ENCODE measurements at regions not wholly inside any gene's neighbourhood (a gene's known extent, or its start where the extent isn't known, plus 50 kb on each side); places are given as distances from the start of the nearest gene placed in this dataset.
A peak's percentile ranks its signal among the peaks of the same experiment; 100 is the strongest.

- Histone ChIP-seq H3K27ac (ENCODE audit: low read depth, low read length) (no peak overlapping the region), H4K91ac (ENCODE audit: low read depth, low read length) (no peak overlapping the region), H3K36me3 (ENCODE audit: control insufficient read depth in 1 of 2, insufficient read depth in 2 of 2, low read length in 2 of 2) (no peaks in the 10 kb centered on the region), H2BK120ac (ENCODE audit: insufficient read depth, low read length, poor library complexity) (no peak overlapping the region), H3K27me3 (ENCODE audit: insufficient read depth, low read length) (no peaks in the 10 kb centered on the region), H3K4me1 (ENCODE audit: control insufficient read depth in 1 of 2, insufficient read depth in 2 of 2, low read length in 2 of 2) (peaks cover 7 to 21% of the 10 kb centered on the region in 2 experiments), H2AK5ac (ENCODE audit: low read length) (no peak overlapping the region), H3K79me2 (ENCODE audit: control insufficient read depth, insufficient read depth, low read length, poor library complexity) (no peaks in the 10 kb centered on the region), H3K23ac (ENCODE audit: low read length) (no peak overlapping the region), H3K9ac (ENCODE audit: low read length) (no peak overlapping the region), H4K12ac (ENCODE audit: low read depth, low read length) (no peak overlapping the region), H3K79me1 (ENCODE audit: low read length) (peaks cover 3% of the 10 kb centered on the region), H3K4ac (ENCODE audit: low read depth, low read length) (no peak overlapping the region), H3K4me3 (ENCODE audit: low read depth, low read length) (no peak overlapping the region), H3K14ac (ENCODE audit: low read length) (no peak overlapping the region), H3K18ac (ENCODE audit: low read length) (no peak overlapping the region), H4K8ac (ENCODE audit: low read depth, low read length) (no peak overlapping the region), H2BK12ac (ENCODE audit: low read length) (no peak overlapping the region), H3K4me2 (ENCODE audit: low read length) (no peak overlapping the region), H3K9me3 (ENCODE audit: insufficient read depth, low read depth, low read length) (no peaks in the 10 kb centered on the region), H2BK5ac (ENCODE audit: low read depth, low read length, poor library complexity) (no peak overlapping the region), H2AFZ (ENCODE audit: insufficient read depth, low read length, poor library complexity) (no peak overlapping the region)
- no peak for DNase-seq
- WGBS (ENCODE audit: extremely low coverage, insufficient coverage, insufficient read length), result no CpG with 5 or more reads among the region's 9 CpGs
Observed at GRCh38 chr13:24625870-24626849, 54.0 kb upstream of the ATP12A start.

GRCh38 chr13:24627090-24627714, 53.0 kb upstream of the ATP12A start:
- H2BK5ac ChIP-seq (ENCODE audit: low read depth, low read length, poor library complexity), result no peak overlapping the region
- H2AK5ac ChIP-seq (ENCODE audit: low read length), result no peak overlapping the region
- no peak overlapping the region for H3K4me2 ChIP-seq (ENCODE audit: low read length)
- no peak overlapping the region for H3K23ac ChIP-seq (ENCODE audit: low read length)
- peak overlapping the region; percentile 18 for H4K8ac ChIP-seq (ENCODE audit: low read depth, low read length)
- no peak overlapping the region for H3K4ac ChIP-seq (ENCODE audit: low read depth, low read length)
- peak overlapping the region; percentile 44 for H4K91ac ChIP-seq (ENCODE audit: low read depth, low read length)
- H3K9me3 ChIP-seq (ENCODE audit: insufficient read depth, low read depth, low read length), result no peaks in the 10 kb centered on the region
- no peaks in the 10 kb centered on the region for H3K27me3 ChIP-seq (ENCODE audit: insufficient read depth, low read length)
- no peaks in the 10 kb centered on the region for H3K79me2 ChIP-seq (ENCODE audit: control insufficient read depth, insufficient read depth, low read length, poor library complexity)
- H3K9ac ChIP-seq (ENCODE audit: low read length), result no peak overlapping the region
- peaks cover 7 to 22% of the 10 kb centered on the region in 2 experiments for H3K4me1 ChIP-seq (ENCODE audit: control insufficient read depth in 1 of 2, insufficient read depth in 2 of 2, low read length in 2 of 2)
- peaks cover 3% of the 10 kb centered on the region for H3K79me1 ChIP-seq (ENCODE audit: low read length)
- H2BK120ac ChIP-seq (ENCODE audit: insufficient read depth, low read length, poor library complexity), result peak overlapping the region; percentile 34
- H3K14ac ChIP-seq (ENCODE audit: low read length), result peak overlapping the region; percentile 6
- WGBS (ENCODE audit: extremely low coverage, insufficient coverage, insufficient read length), result no CpG with 5 or more reads among the region's 25 CpGs
- H2BK12ac ChIP-seq (ENCODE audit: low read length), result peak overlapping the region; percentile 19
- H3K4me3 ChIP-seq (ENCODE audit: low read depth, low read length), result no peak overlapping the region
- no peak overlapping the region for H4K12ac ChIP-seq (ENCODE audit: low read depth, low read length)
- H3K27ac ChIP-seq (ENCODE audit: low read depth, low read length), result no peak overlapping the region
- no peaks in the 10 kb centered on the region for H3K36me3 ChIP-seq (ENCODE audit: control insufficient read depth in 1 of 2, insufficient read depth in 2 of 2, low read length in 2 of 2)
- peak; percentile 65 to 80 for DNase-seq
- peak overlapping the region; percentile 62 for H2AFZ ChIP-seq (ENCODE audit: insufficient read depth, low read length, poor library complexity)
- H3K18ac ChIP-seq (ENCODE audit: low read length), result peak overlapping the region; percentile 8

- Histone ChIP-seq H3K9me3 (ENCODE audit: insufficient read depth, low read depth, low read length) (no peaks in the 10 kb centered on the region), H3K4me1 (ENCODE audit: control insufficient read depth in 1 of 2, insufficient read depth in 2 of 2, low read length in 2 of 2) (peaks cover 7 to 22% of the 10 kb centered on the region in 2 experiments), H3K27ac (ENCODE audit: low read depth, low read length) (no peak overlapping the region), H3K27me3 (ENCODE audit: insufficient read depth, low read length) (no peaks in the 10 kb centered on the region), H3K79me1 (ENCODE audit: low read length) (peaks cover 3% of the 10 kb centered on the region), H2BK120ac (ENCODE audit: insufficient read depth, low read length, poor library complexity) (no peak overlapping the region), H3K18ac (ENCODE audit: low read length) (no peak overlapping the region), H3K4ac (ENCODE audit: low read depth, low read length) (no peak overlapping the region), H4K8ac (ENCODE audit: low read depth, low read length) (no peak overlapping the region), H3K4me2 (ENCODE audit: low read length) (no peak overlapping the region), H3K9ac (ENCODE audit: low read length) (no peak overlapping the region), H2BK12ac (ENCODE audit: low read length) (no peak overlapping the region), H2AK5ac (ENCODE audit: low read length) (no peak overlapping the region), H3K23ac (ENCODE audit: low read length) (no peak overlapping the region), H3K14ac (ENCODE audit: low read length) (no peak overlapping the region), H2BK5ac (ENCODE audit: low read depth, low read length, poor library complexity) (no peak overlapping the region), H2AFZ (ENCODE audit: insufficient read depth, low read length, poor library complexity) (no peak overlapping the region), H3K36me3 (ENCODE audit: control insufficient read depth in 1 of 2, insufficient read depth in 2 of 2, low read length in 2 of 2) (no peaks in the 10 kb centered on the region), H4K91ac (ENCODE audit: low read depth, low read length) (no peak overlapping the region), H3K4me3 (ENCODE audit: low read depth, low read length) (no peak overlapping the region), H3K79me2 (ENCODE audit: control insufficient read depth, insufficient read depth, low read length, poor library complexity) (no peaks in the 10 kb centered on the region), H4K12ac (ENCODE audit: low read depth, low read length) (no peak overlapping the region)
- whole genome bisulfite sequencing (ENCODE audit: extremely low coverage, insufficient coverage, insufficient read length), result no CpG with 5 or more reads among the region's 9 CpGs
- no peak for DNase-seq
Observed at GRCh38 chr13:24627946-24628345, 52.3 kb upstream of the ATP12A start.

GRCh38 chr13:24629320-24629719, 50.9 kb upstream of the ATP12A start:
- no peak overlapping the region for H4K12ac ChIP-seq (ENCODE audit: low read depth, low read length)
- WGBS (ENCODE audit: extremely low coverage, insufficient coverage, insufficient read length), result no CpG with 5 or more reads among the region's 2 CpGs
- no peak overlapping the region for H2BK12ac ChIP-seq (ENCODE audit: low read length)
- H3K9ac ChIP-seq (ENCODE audit: low read length), result no peak overlapping the region
- H4K91ac ChIP-seq (ENCODE audit: low read depth, low read length), result no peak overlapping the region
- no peaks in the 10 kb centered on the region for H3K9me3 ChIP-seq (ENCODE audit: insufficient read depth, low read depth, low read length)
- no peak overlapping the region for H2AFZ ChIP-seq (ENCODE audit: insufficient read depth, low read length, poor library complexity)
- DNase-seq, result no peak
- peaks cover 7 to 22% of the 10 kb centered on the region in 2 experiments for H3K4me1 ChIP-seq (ENCODE audit: control insufficient read depth in 1 of 2, insufficient read depth in 2 of 2, low read length in 2 of 2)
- no peak overlapping the region for H2BK120ac ChIP-seq (ENCODE audit: insufficient read depth, low read length, poor library complexity)
- H3K79me1 ChIP-seq (ENCODE audit: low read length), result peaks cover 3% of the 10 kb centered on the region
- H3K14ac ChIP-seq (ENCODE audit: low read length), result no peak overlapping the region
- H3K36me3 ChIP-seq (ENCODE audit: control insufficient read depth in 1 of 2, insufficient read depth in 2 of 2, low read length in 2 of 2), result no peaks in the 10 kb centered on the region
- no peak overlapping the region for H3K4me3 ChIP-seq (ENCODE audit: low read depth, low read length)
- H3K27me3 ChIP-seq (ENCODE audit: insufficient read depth, low read length), result no peaks in the 10 kb centered on the region
- no peak overlapping the region for H2AK5ac ChIP-seq (ENCODE audit: low read length)
- no peak overlapping the region for H3K27ac ChIP-seq (ENCODE audit: low read depth, low read length)
- no peak overlapping the region for H4K8ac ChIP-seq (ENCODE audit: low read depth, low read length)
- H3K4me2 ChIP-seq (ENCODE audit: low read length), result no peak overlapping the region
- H2BK5ac ChIP-seq (ENCODE audit: low read depth, low read length, poor library complexity), result no peak overlapping the region
- H3K79me2 ChIP-seq (ENCODE audit: control insufficient read depth, insufficient read depth, low read length, poor library complexity), result no peaks in the 10 kb centered on the region
- no peak overlapping the region for H3K18ac ChIP-seq (ENCODE audit: low read length)
- H3K4ac ChIP-seq (ENCODE audit: low read depth, low read length), result no peak overlapping the region
- no peak overlapping the region for H3K23ac ChIP-seq (ENCODE audit: low read length)

Data from trophoblast cell (in vitro differentiated cells and primary cell).